CD4-positive, alpha-beta memory T cell (primary cell): ENCODE measurements at regions not wholly inside any gene's neighbourhood (a gene's known extent, or its start where the extent isn't known, plus 50 kb on each side); places are given as distances from the start of the nearest gene placed in this dataset.

ENCODE experiments used
- CTCF ChIA-PET: fragments of 350-600 bp; sonication (Branson Sonifier 250); formaldehyde crosslinking; loops from one replicate; lab custom pipeline; 2021; ENCODE audit warnings: inconsistent platforms; ENCODE audit not compliant: partially characterized antibody; lab: Charles Lee
- POLR2A ChIA-PET: fragments of 350-600 bp; sonication (Branson Sonifier 250); formaldehyde crosslinking; loops from one replicate; lab custom pipeline; 2021; ENCODE audit not compliant: partially characterized antibody; lab: Charles Lee
- DNase-seq, 5 donors: peaks; one replicate each; pipeline versions ENCODE4 v3.0.0 to v3.0.0-alpha.2; 2020 to 2022; ENCODE audit warnings: mixed read lengths in 1 of 5
- H3K27ac ChIP-seq: one replicate; pipeline ENCODE4 v1.7.0; 2013; ENCODE audit warnings: low read depth, low read length
- H3K27me3 ChIP-seq: 2 replicates; pipeline ENCODE4 v1.7.0; 2013; ENCODE audit warnings: mild to moderate bottlenecking, low read length, moderate library complexity; ENCODE audit not compliant: insufficient read depth
- H3K36me3 ChIP-seq: 2 replicates; pipeline ENCODE4 v1.7.0; 2013; ENCODE audit warnings: mild to moderate bottlenecking, low read length, moderate library complexity; ENCODE audit not compliant: insufficient read depth
- H3K4me1 ChIP-seq: 2 replicates; pipeline ENCODE4 v1.7.0; 2013; ENCODE audit warnings: mild to moderate bottlenecking, low read length, moderate library complexity; ENCODE audit not compliant: insufficient read depth
- H3K4me3 ChIP-seq, 2 donors: one replicate each; pipeline ENCODE4 v1.7.0; 2013; ENCODE audit warnings: low read length in 2 of 2, mild to moderate bottlenecking in 1 of 2
- H3K9me3 ChIP-seq, 2 donors: one replicate each; pipeline ENCODE4 v1.7.0; 2013; ENCODE audit warnings: low read length in 2 of 2, control low read depth in 1 of 2; ENCODE audit not compliant: control insufficient read depth in 1 of 2
- H3K27ac Mint-ChIP-seq, 7 donors: one replicate each; pipeline ENCODE4 v1.8.0; 2020 to 2021; ENCODE audit warnings: mixed read lengths in 7 of 7, mild to moderate bottlenecking in 6 of 7, inconsistent platforms in 3 of 7, moderate library complexity in 3 of 7
- H3K27me3 Mint-ChIP-seq, 2 donors: one replicate each; pipeline ENCODE4 v1.8.0; 2020 to 2021; ENCODE audit warnings: mixed read lengths in 2 of 2
- H3K36me3 Mint-ChIP-seq, 2 donors: one replicate each; pipeline ENCODE4 v1.8.0; 2020 to 2021; ENCODE audit warnings: mixed read lengths in 2 of 2, inconsistent platforms in 1 of 2, mild to moderate bottlenecking in 1 of 2
- H3K4me1 Mint-ChIP-seq, 4 donors: one replicate each; pipeline ENCODE4 v1.8.0; 2020 to 2021; ENCODE audit warnings: mixed read lengths in 4 of 4, mild to moderate bottlenecking in 1 of 4
- H3K4me3 Mint-ChIP-seq, 8 donors: one replicate each; pipeline ENCODE4 v1.8.0; 2020 to 2021; ENCODE audit warnings: mixed read lengths in 8 of 8, mild to moderate bottlenecking in 7 of 8, moderate library complexity in 6 of 8, inconsistent platforms in 3 of 8
- H3K9me3 Mint-ChIP-seq, 8 donors: one replicate each; pipeline ENCODE4 v1.8.0; 2020 to 2021; ENCODE audit warnings: mixed read lengths in 8 of 8, mild to moderate bottlenecking in 5 of 8, inconsistent platforms in 3 of 8, moderate library complexity in 1 of 8
- intact Hi-C: fragments of 100-400 bp; cut with micrococcal nuclease; formaldehyde crosslinking; loops from one replicate; pipeline ENCODE4 v1.15.1; 2023

DNA sequence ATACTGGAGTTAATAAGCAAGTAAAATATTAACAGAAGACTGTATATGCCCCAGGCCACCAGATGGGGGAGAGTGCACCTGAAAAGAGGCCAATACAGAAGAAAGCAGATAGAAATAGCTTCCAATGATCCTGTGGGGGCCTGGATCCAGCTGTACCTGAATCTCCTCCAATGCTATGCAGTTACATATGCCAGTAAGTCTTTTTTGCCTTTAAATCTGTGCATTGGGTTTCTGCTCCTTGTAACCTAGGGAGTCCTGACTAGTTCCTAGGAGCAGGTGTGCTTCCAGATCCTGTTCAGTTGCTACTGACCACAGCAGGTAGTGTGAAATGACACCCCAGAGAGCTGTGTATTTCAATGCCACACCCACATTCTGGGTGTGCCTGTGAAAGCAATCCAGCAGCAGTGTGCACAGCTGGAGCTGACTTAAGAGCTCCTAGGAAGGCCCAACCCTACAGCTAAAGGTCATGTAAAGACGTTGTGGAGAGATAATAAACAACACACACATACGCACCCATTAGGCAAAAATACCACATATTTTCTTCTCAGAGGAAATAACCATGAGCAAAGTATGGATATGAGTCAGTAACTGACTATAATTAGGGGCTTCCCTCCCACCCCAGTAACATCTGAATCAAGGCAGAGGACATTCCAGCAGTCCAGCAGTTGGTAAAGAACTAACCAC is 62.2 kb upstream of the AKAP13 start:
- Mint-ChIP-seq H3K27ac (peak overlapping the region in 6 of 7 donors; percentile 79 to 90 (median 82)), H3K36me3 (no peaks in the 10 kb centered on the region), H3K4me3 (peak overlapping the region in 4 of 8 donors; percentile 35 to 62 (median 51)), H3K27me3 (no peaks in the 10 kb centered on the region), H3K9me3 (peaks cover 0 to 8% (median 4%) of the 10 kb centered on the region in 8 donors), H3K4me1 (peaks cover 32 to 47% (median 38%) of the 10 kb centered on the region in 4 donors)
- Histone ChIP-seq H3K27me3 (no peaks in the 10 kb centered on the region), H3K4me3 (no peak overlapping the region), H3K27ac (no peak overlapping the region), H3K36me3 (no peaks in the 10 kb centered on the region), H3K4me1 (peaks cover 42% of the 10 kb centered on the region), H3K9me3 (no peaks in the 10 kb centered on the region)
- DNase-seq = peak in 3 of 5 donors; percentile 10 to 49 (median 29)
- intact Hi-C loops = loop anchor here (5.0 to 10.0 kb wide), 3 partner anchors 64 to 387 kb away; partner anchors contain the start of gene AKAP13
- POLR2A ChIA-PET = interaction anchor here (1.3 to 4.7 kb wide), 4 partner anchors 9 to 62 kb away, joined by 3 to 63 read pairs (median 5); partner anchors contain the start of gene AKAP13
- CTCF ChIA-PET = interaction anchor here (1.0 to 6.9 kb wide), 7 partner anchors 9 to 190 kb away, joined by 3 to 59 read pairs (median 4); no protein-coding TSS in a partner anchor

- H3K4me1 Mint-ChIP-seq = peaks cover 32 to 45% (median 37%) of the 10 kb centered on the region in 4 donors
- CTCF ChIA-PET = interaction anchor here (1.0 to 6.9 kb wide), 5 partner anchors 12 to 97 kb away, joined by 3 to 59 read pairs (median 4); no protein-coding TSS in a partner anchor
Measured at GRCh38 chr15:85318732-85319076, 61.7 kb upstream of the AKAP13 start.

GRCh38 chr15:85324202-85324601 is 56.2 kb upstream of the AKAP13 start:
- Histone ChIP-seq H3K9me3 (no peaks in the 10 kb centered on the region), H3K27ac (no peak overlapping the region)
- H3K36me3 Mint-ChIP-seq = no peaks in the 10 kb centered on the region

More at GRCh38 chr15:85318732-85319076, 61.7 kb upstream of the AKAP13 start:
- Mint-ChIP-seq H3K27me3 (no peaks in the 10 kb centered on the region), H3K27ac (peak overlapping the region in 3 of 7 donors; percentile 81 to 84 (median 82)), H3K36me3 (no peaks in the 10 kb centered on the region), H3K4me3 (peak overlapping the region in 3 of 8 donors; percentile 35 to 62 (median 50)), H3K9me3 (peaks cover 0 to 9% (median 5%) of the 10 kb centered on the region in 8 donors)
- Histone ChIP-seq H3K27ac (no peak overlapping the region), H3K4me1 (peaks cover 42% of the 10 kb centered on the region), H3K27me3 (no peaks in the 10 kb centered on the region), H3K36me3 (no peaks in the 10 kb centered on the region), H3K4me3 (no peak overlapping the region), H3K9me3 (no peaks in the 10 kb centered on the region)
- POLR2A ChIA-PET = interaction anchor here (1.3 to 4.7 kb wide), 4 partner anchors 10 to 61 kb away, joined by 3 to 63 read pairs (median 5); partner anchors contain the start of gene AKAP13
- intact Hi-C loops = loop anchor here (5.0 to 10.0 kb wide), 3 partner anchors 64 to 386 kb away; partner anchors contain the start of gene AKAP13
- DNase-seq = no peak

GRCh38 chr15:85325834-85326233 is 54.6 kb upstream of the AKAP13 start:
- Mint-ChIP-seq H3K27ac (no peak overlapping the region), H3K4me1 (peaks cover 22 to 29% (median 25%) of the 10 kb centered on the region in 4 donors), H3K4me3 (no peak overlapping the region), H3K27me3 (no peaks in the 10 kb centered on the region), H3K36me3 (no peaks in the 10 kb centered on the region), H3K9me3 (peaks cover 0 to 9% (median 5%) of the 10 kb centered on the region in 8 donors)
- Histone ChIP-seq H3K9me3 (no peaks in the 10 kb centered on the region), H3K27me3 (no peaks in the 10 kb centered on the region), H3K36me3 (no peaks in the 10 kb centered on the region), H3K27ac (no peak overlapping the region), H3K4me3 (no peak overlapping the region), H3K4me1 (peaks cover 15% of the 10 kb centered on the region)
- intact Hi-C loops = no loop called here
- ChIA-PET POLR2A (no interaction called here), CTCF (interaction anchor here (1.3 to 2.6 kb wide), 2 partner anchors 10 to 88 kb away, joined by 5 to 14 read pairs; no protein-coding TSS in a partner anchor)
- DNase-seq = no peak

More at GRCh38 chr15:85324202-85324601, 56.2 kb upstream of the AKAP13 start:
- ChIA-PET POLR2A (interaction anchor here (0.9 kb wide), 1 partner anchor 11 kb away, joined by 3 read pairs; no protein-coding TSS in a partner anchor), CTCF (interaction anchor here (1.0 kb wide), 1 partner anchor 28 kb away, joined by 4 read pairs; no protein-coding TSS in a partner anchor)
- intact Hi-C loops = no loop called here
- Histone ChIP-seq H3K4me3 (no peak overlapping the region), H3K4me1 (peaks cover 1% of the 10 kb centered on the region), H3K27me3 (no peaks in the 10 kb centered on the region), H3K36me3 (no peaks in the 10 kb centered on the region)
- Mint-ChIP-seq H3K4me1 (peaks cover 8 to 17% (median 12%) of the 10 kb centered on the region in 4 donors), H3K27me3 (no peaks in the 10 kb centered on the region), H3K9me3 (peaks cover 0 to 9% (median 5%) of the 10 kb centered on the region in 8 donors), H3K27ac (no peak overlapping the region), H3K4me3 (no peak overlapping the region)
- no peak for DNase-seq

- no peak overlapping the region for H3K4me3 ChIP-seq
- ChIA-PET CTCF (interaction anchor here (1.3 to 2.6 kb wide), 2 partner anchors 10 to 87 kb away, joined by 5 to 14 read pairs; no protein-coding TSS in a partner anchor), POLR2A (interaction anchor here (5.6 kb wide), 1 partner anchor 10 kb away, joined by 63 read pairs; no protein-coding TSS in a partner anchor)
- peaks cover 27 to 33% (median 30%) of the 10 kb centered on the region in 4 donors for H3K4me1 Mint-ChIP-seq
- no peaks in the 10 kb centered on the region for H3K27me3 Mint-ChIP-seq
- no peaks in the 10 kb centered on the region for H3K9me3 ChIP-seq
- no peaks in the 10 kb centered on the region for H3K36me3 ChIP-seq
- no peak overlapping the region for H3K4me3 Mint-ChIP-seq
- H3K27ac Mint-ChIP-seq = no peak overlapping the region
- H3K36me3 Mint-ChIP-seq = no peaks in the 10 kb centered on the region
- no peaks in the 10 kb centered on the region for H3K27me3 ChIP-seq
- intact Hi-C loops = no loop called here
- DNase-seq = no peak
- peaks cover 0 to 9% (median 5%) of the 10 kb centered on the region in 8 donors for H3K9me3 Mint-ChIP-seq
- no peak overlapping the region for H3K27ac ChIP-seq
- H3K4me1 ChIP-seq = peaks cover 20% of the 10 kb centered on the region
Measured at GRCh38 chr15:85326291-85326690, 54.1 kb upstream of the AKAP13 start.

- Histone ChIP-seq H3K27me3 (no peaks in the 10 kb centered on the region), H3K36me3 (no peaks in the 10 kb centered on the region), H3K9me3 (no peaks in the 10 kb centered on the region), H3K4me1 (peaks cover 28% of the 10 kb centered on the region), H3K27ac (no peak overlapping the region), H3K4me3 (no peak overlapping the region)
- Mint-ChIP-seq H3K9me3 (peaks cover 0 to 5% (median 3%) of the 10 kb centered on the region in 8 donors), H3K27me3 (no peaks in the 10 kb centered on the region), H3K27ac (peak overlapping the region in 1 of 7 donors; percentile 35), H3K4me3 (no peak overlapping the region), H3K4me1 (peaks cover 33 to 46% (median 38%) of the 10 kb centered on the region in 4 donors), H3K36me3 (no peaks in the 10 kb centered on the region)
- POLR2A ChIA-PET = interaction anchor here (0.9 to 5.6 kb wide), 3 partner anchors 11 to 53 kb away, joined by 3 to 89 read pairs (median 63); partner anchors contain the start of gene AKAP13
- CTCF ChIA-PET = interaction anchor here (0.8 to 6.3 kb wide), 6 partner anchors 10 to 176 kb away, joined by 3 to 60 read pairs (median 6); no protein-coding TSS in a partner anchor
- DNase-seq = no peak
- intact Hi-C loops = no loop called here
Measured at GRCh38 chr15:85327820-85328219, 52.6 kb upstream of the AKAP13 start.
